ENCODE measurements at regions not wholly inside any gene's neighbourhood (a gene's known extent, or its start where the extent isn't known, plus 50 kb on each side); places are given as distances from the start of the nearest gene placed in this dataset.

DNA sequence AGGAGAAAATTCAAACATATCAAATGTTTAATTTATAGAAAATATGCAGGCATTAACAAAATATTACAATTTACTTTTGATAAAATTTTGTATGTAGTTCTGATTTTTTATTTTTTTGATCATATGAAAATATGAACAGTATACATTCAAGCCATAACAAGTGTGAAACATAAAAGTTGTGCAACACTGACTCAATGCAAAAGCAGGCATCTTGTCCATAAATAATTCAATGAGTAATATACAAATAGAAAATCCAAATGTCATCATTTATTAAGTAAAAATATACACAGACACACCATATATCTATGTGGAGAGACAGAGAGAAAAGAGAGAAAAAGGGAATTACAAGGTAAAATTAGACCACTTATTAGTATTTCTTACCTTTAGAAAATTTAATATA, 1183.9 kb downstream of the SLITRK1 start:
- intact Hi-C loops (cut with DNase I), result no loop called here
- DNase-seq, result no peak
- Histone ChIP-seq H3K9ac (ENCODE audit: low read depth in 2 of 2, low read length in 2 of 2) (no peak overlapping the region), H3K4me3 (no peak overlapping the region), H3K4me1 (no peaks in the 10 kb centered on the region), H3K9me3 (no peaks in the 10 kb centered on the region), H3K27ac (no peak overlapping the region), H3K36me3 (no peaks in the 10 kb centered on the region), H3K27me3 (no peaks in the 10 kb centered on the region)
- TF ChIP-seq, protein P1, sequence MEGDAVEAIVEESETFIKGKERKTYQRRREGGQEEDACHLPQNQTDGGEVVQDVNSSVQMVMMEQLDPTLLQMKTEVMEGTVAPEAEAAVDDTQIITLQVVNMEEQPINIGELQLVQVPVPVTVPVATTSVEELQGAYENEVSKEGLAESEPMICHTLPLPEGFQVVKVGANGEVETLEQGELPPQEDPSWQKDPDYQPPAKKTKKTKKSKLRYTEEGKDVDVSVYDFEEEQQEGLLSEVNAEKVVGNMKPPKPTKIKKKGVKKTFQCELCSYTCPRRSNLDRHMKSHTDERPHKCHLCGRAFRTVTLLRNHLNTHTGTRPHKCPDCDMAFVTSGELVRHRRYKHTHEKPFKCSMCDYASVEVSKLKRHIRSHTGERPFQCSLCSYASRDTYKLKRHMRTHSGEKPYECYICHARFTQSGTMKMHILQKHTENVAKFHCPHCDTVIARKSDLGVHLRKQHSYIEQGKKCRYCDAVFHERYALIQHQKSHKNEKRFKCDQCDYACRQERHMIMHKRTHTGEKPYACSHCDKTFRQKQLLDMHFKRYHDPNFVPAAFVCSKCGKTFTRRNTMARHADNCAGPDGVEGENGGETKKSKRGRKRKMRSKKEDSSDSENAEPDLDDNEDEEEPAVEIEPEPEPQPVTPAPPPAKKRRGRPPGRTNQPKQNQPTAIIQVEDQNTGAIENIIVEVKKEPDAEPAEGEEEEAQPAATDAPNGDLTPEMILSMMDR (IDR thresholded peaks at IDR 0.05), result no peak

DNA sequence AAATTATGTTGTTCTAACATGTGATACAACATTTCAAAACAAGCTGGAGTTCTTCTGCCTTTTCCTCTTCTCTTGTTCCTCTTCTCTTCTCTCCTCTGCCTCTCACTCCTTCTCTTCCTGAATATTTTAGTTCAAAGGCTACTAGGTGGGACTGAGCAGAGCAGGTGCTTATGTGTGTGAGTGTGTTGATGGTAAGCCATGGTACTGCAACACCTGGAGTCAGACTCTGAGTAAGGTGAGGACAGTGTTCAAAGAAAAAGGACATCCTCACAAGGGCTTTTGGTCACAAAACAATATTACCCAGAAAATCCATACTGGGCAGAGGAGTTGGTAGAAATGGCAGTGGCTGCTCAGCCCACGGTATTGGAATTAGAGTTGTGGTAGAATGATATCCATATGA, 1188.7 kb downstream of the SLITRK1 start:
- Histone ChIP-seq H3K36me3 (no peaks in the 10 kb centered on the region), H3K9ac (ENCODE audit: low read depth in 2 of 2, low read length in 2 of 2) (no peak overlapping the region), H3K4me1 (no peaks in the 10 kb centered on the region), H3K27me3 (no peaks in the 10 kb centered on the region), H3K9me3 (no peaks in the 10 kb centered on the region), H3K4me3 (no peak overlapping the region), H3K27ac (no peak overlapping the region)
- no peak for DNase-seq
- TF ChIP-seq, protein P1 (IDR thresholded peaks at IDR 0.05), result no peak
- intact Hi-C loops (cut with DNase I), result no loop called here

DNA sequence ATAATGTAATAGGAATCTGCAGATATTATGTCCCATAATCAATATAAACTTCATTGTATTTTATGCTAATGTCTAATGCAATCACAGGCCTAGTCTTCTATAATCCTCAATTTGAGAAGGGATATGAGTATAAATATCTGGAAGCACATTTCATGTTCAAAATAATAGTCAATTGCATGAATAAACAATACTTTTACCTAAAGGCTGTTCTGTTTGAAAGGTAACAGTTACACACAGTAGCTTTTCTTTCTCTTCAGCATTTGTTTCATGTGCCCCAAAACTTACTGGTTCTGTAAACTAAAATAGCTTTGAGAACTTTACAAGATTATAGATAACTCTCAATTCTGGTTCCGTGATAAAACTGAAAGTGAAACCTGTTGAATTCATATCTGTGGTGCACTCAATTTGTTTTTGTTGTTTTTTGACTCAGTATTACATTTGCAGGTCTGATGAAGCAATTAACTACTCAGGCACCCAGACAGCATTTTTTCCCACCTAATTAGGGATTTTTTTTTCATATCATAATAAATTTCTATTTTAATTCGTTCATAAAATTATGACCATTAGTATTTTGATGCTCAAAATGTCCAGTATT, 1193.8 kb downstream of the SLITRK1 start:
- H3K27me3 ChIP-seq, result no peaks in the 10 kb centered on the region
- H3K4me3 ChIP-seq, result no peak overlapping the region
- no peaks in the 10 kb centered on the region for H3K4me1 ChIP-seq
- H3K9ac ChIP-seq (ENCODE audit: low read depth in 2 of 2, low read length in 2 of 2), result no peak overlapping the region
- no peaks in the 10 kb centered on the region for H3K9me3 ChIP-seq
- intact Hi-C loops (cut with DNase I), result no loop called here
- DNase-seq, result no peak
- TF ChIP-seq, protein P1 (IDR thresholded peaks at IDR 0.05), result no peak
- no peak overlapping the region for H3K27ac ChIP-seq
- no peaks in the 10 kb centered on the region for H3K36me3 ChIP-seq

DNA sequence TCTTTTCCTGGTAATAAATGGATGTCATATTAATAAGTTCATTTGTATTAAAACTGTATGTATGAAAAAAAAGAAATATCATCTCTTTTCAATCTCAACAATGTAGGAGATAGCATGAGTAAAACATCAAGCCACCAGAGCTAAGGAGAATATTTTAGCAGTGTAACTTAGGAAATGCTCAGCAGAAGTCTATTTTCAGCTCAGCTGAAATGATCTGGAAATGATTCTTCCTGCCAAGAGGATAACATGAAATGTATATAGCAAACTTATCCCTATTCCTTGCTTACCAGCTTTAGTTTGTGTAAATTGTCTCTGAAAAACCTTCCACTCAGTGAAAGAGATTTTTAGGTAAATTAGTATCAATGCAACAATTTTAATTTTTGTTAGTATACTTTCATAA, 1194.4 kb downstream of the SLITRK1 start:
- intact Hi-C loops (cut with DNase I), result no loop called here
- H3K27me3 ChIP-seq, result no peaks in the 10 kb centered on the region
- H3K36me3 ChIP-seq, result no peaks in the 10 kb centered on the region
- H3K4me1 ChIP-seq, result no peaks in the 10 kb centered on the region
- no peak overlapping the region for H3K9ac ChIP-seq (ENCODE audit: low read depth in 2 of 2, low read length in 2 of 2)
- TF ChIP-seq, protein P1 (IDR thresholded peaks at IDR 0.05), result no peak
- no peak for DNase-seq
- no peak overlapping the region for H3K27ac ChIP-seq
- H3K4me3 ChIP-seq, result no peak overlapping the region
- no peaks in the 10 kb centered on the region for H3K9me3 ChIP-seq

DNA sequence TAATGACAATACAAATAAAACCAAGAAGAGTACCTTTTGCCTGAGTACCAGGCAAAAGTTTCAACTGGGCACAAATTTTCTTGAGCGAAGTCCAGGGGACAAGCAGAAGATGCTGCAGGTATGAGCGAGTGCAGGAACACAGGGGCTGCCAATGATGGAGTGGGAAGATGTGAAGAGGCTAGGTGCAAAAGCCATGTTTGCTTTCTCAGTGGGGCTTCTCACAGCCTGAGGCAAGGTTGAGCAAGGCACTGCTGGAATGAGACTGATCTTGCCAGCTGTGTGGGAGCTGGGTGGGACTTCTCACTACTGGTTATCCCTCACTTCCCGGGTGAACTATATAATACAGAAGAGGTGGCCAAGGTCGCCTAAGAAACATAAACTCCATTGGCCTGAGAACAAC, 1200.7 kb downstream of the SLITRK1 start:
- TF ChIP-seq, protein P1 (IDR thresholded peaks at IDR 0.05), result no peak
- no peak for DNase-seq
- no peaks in the 10 kb centered on the region for H3K27me3 ChIP-seq
- no peak overlapping the region for H3K9ac ChIP-seq (ENCODE audit: low read depth in 2 of 2, low read length in 2 of 2)
- intact Hi-C loops (cut with DNase I), result no loop called here
- H3K4me1 ChIP-seq, result no peaks in the 10 kb centered on the region
- no peaks in the 10 kb centered on the region for H3K36me3 ChIP-seq
- no peak overlapping the region for H3K4me3 ChIP-seq
- H3K27ac ChIP-seq, result no peak overlapping the region
- H3K9me3 ChIP-seq, result no peaks in the 10 kb centered on the region

All from colonic mucosa (tissue), 4 donors.